ENCODE measurements at regions not wholly inside any gene's neighbourhood (a gene's known extent, or its start where the extent isn't known, plus 50 kb on each side); places are given as distances from the start of the nearest gene placed in this dataset.

DNA sequence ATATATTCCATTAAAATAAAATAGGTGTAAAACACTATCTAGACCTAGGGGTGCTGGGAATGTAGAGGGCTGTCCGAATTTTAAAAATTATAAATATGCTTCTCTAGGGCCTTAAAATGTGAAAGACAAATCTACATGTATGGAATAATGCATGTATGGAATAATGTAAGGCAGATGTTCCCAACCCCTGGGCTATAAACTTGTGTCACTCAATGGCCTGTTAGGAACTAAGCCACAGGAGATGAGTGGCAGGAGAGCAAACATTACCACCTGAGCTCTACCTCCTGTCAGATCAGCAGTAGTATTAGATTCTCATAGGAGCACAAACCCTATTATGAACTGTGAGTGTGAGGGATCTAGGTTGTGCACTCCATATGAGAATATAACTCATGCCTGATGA is 482.6 kb upstream of the TGFBR2 start:
- TF ChIP-seq, protein P1, sequence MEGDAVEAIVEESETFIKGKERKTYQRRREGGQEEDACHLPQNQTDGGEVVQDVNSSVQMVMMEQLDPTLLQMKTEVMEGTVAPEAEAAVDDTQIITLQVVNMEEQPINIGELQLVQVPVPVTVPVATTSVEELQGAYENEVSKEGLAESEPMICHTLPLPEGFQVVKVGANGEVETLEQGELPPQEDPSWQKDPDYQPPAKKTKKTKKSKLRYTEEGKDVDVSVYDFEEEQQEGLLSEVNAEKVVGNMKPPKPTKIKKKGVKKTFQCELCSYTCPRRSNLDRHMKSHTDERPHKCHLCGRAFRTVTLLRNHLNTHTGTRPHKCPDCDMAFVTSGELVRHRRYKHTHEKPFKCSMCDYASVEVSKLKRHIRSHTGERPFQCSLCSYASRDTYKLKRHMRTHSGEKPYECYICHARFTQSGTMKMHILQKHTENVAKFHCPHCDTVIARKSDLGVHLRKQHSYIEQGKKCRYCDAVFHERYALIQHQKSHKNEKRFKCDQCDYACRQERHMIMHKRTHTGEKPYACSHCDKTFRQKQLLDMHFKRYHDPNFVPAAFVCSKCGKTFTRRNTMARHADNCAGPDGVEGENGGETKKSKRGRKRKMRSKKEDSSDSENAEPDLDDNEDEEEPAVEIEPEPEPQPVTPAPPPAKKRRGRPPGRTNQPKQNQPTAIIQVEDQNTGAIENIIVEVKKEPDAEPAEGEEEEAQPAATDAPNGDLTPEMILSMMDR (IDR thresholded peaks at IDR 0.05): no peak
- no peak for TF ChIP-seq EZH2 (IDR thresholded peaks at IDR 0.05)
- TF ChIP-seq EZH2phosphoT487 (IDR thresholded peaks at IDR 0.05): no peak

All from neural progenitor cell (in vitro differentiated cells).